ENCODE measurements at regions not wholly inside any gene's neighbourhood (a gene's known extent, or its start where the extent isn't known, plus 50 kb on each side); places are given as distances from the start of the nearest gene placed in this dataset.

DNA sequence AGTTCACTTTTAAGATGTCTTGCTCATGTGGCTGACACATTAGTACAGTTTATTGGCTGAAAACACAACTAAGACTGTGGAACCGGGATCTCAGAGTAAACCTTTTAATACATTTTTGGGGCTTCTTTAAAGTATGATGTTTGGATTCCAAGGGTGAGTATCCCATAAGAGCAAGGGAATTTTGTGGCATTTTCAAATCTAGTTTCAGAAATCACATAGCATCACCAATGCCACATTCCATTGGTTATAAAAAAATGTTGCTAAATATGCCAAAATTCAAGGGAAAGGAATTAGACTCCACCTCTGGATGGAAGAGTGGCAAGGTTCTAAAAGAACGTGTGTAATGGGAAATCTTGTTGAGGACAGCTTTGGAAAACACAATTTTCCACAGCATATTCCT is 338.6 kb downstream of the COL12A1 start (continued):
- TF ChIP-seq, protein P1, sequence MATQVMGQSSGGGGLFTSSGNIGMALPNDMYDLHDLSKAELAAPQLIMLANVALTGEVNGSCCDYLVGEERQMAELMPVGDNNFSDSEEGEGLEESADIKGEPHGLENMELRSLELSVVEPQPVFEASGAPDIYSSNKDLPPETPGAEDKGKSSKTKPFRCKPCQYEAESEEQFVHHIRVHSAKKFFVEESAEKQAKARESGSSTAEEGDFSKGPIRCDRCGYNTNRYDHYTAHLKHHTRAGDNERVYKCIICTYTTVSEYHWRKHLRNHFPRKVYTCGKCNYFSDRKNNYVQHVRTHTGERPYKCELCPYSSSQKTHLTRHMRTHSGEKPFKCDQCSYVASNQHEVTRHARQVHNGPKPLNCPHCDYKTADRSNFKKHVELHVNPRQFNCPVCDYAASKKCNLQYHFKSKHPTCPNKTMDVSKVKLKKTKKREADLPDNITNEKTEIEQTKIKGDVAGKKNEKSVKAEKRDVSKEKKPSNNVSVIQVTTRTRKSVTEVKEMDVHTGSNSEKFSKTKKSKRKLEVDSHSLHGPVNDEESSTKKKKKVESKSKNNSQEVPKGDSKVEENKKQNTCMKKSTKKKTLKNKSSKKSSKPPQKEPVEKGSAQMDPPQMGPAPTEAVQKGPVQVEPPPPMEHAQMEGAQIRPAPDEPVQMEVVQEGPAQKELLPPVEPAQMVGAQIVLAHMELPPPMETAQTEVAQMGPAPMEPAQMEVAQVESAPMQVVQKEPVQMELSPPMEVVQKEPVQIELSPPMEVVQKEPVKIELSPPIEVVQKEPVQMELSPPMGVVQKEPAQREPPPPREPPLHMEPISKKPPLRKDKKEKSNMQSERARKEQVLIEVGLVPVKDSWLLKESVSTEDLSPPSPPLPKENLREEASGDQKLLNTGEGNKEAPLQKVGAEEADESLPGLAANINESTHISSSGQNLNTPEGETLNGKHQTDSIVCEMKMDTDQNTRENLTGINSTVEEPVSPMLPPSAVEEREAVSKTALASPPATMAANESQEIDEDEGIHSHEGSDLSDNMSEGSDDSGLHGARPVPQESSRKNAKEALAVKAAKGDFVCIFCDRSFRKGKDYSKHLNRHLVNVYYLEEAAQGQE (IDR thresholded peaks at IDR 0.05; ENCODE audit: unreplicated experiment): no peak
- TF ChIP-seq STAT1 (IDR thresholded peaks at IDR 0.05; ENCODE audit: unreplicated experiment): no peak
- no peak for TF ChIP-seq ZNF114 (CRISPR knock-in tag; IDR thresholded peaks at IDR 0.05)

DNA sequence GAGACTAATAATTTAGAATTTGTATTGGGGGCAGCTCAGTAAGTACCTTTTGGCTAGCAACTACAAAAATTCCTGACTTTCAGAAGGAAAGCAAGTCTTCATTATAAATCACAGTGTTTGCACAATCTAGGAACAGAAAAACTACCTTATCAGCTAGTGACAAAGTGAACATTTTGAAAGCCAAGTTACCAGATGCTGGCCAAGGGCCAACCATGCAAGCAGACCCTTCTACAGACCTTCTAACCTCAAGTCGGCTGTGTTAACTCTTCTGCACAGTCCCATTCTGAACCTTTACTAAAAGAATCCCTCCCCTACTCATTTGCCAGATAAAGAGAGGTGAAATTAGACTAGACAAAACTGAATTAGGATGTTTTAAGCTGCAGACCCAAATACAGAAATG is 341.9 kb downstream of the COL12A1 start:
- H3K27ac ChIP-seq (ENCODE audit: low read depth): no peak overlapping the region
- Mint-ChIP-seq H3K4me1 (no peaks in the 10 kb centered on the region), H3K27ac (no peak overlapping the region), H3K27me3 (ENCODE audit: insufficient read depth, low read depth, poor library complexity) (no peaks in the 10 kb centered on the region), H3K36me3 (ENCODE audit: low read depth) (no peaks in the 10 kb centered on the region), H3K9me3 (no peaks in the 10 kb centered on the region; the same call in 2 of the 3 replicates), H3K4me3 (no peak overlapping the region)
- no peaks in the 10 kb centered on the region for H3K36me3 ChIP-seq (ENCODE audit: insufficient read depth)
- ATAC-seq (no peak), DNase-seq (ENCODE audit: low spot score) (no peak)
- H3K27me3 ChIP-seq (ENCODE audit: insufficient read depth): no peaks in the 10 kb centered on the region
- no peak overlapping the region for H3K4me2 ChIP-seq
- H3K4me1 ChIP-seq (ENCODE audit: insufficient read depth): no peaks in the 10 kb centered on the region
- H3K79me2 ChIP-seq (replicated peaks; ENCODE audit: insufficient read depth): no peaks in the 10 kb centered on the region
- H3K4me3 ChIP-seq: no peak overlapping the region
- peak overlapping the region; percentile 74; the same call in 1 of the 2 replicates for H2AFZ ChIP-seq
- no peaks in the 10 kb centered on the region for H4K20me1 ChIP-seq (replicated peaks; ENCODE audit: insufficient read depth)
- H3K9me2 ChIP-seq (ENCODE audit: insufficient read depth): no peaks in the 10 kb centered on the region
- H3F3A ChIP-seq (replicated peaks; ENCODE audit: low read depth): no peaks in the 10 kb centered on the region
- TF ChIP-seq JUNB (IDR thresholded peaks at IDR 0.05; ENCODE audit: unreplicated experiment): no peak
- TF ChIP-seq STAT1 (IDR thresholded peaks at IDR 0.05; ENCODE audit: unreplicated experiment): no peak
- TF ChIP-seq ZNF331 (CRISPR knock-in tag; IDR thresholded peaks at IDR 0.05; ENCODE audit: low read depth): no peak
- no peak for TF ChIP-seq CREB1 (CRISPR knock-in tag; IDR thresholded peaks at IDR 0.05; ENCODE audit: low read depth)
- TF ChIP-seq, protein P2, sequence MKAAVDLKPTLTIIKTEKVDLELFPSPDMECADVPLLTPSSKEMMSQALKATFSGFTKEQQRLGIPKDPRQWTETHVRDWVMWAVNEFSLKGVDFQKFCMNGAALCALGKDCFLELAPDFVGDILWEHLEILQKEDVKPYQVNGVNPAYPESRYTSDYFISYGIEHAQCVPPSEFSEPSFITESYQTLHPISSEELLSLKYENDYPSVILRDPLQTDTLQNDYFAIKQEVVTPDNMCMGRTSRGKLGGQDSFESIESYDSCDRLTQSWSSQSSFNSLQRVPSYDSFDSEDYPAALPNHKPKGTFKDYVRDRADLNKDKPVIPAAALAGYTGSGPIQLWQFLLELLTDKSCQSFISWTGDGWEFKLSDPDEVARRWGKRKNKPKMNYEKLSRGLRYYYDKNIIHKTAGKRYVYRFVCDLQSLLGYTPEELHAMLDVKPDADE (IDR thresholded peaks at IDR 0.05): no peak
- TF ChIP-seq, protein P3, sequence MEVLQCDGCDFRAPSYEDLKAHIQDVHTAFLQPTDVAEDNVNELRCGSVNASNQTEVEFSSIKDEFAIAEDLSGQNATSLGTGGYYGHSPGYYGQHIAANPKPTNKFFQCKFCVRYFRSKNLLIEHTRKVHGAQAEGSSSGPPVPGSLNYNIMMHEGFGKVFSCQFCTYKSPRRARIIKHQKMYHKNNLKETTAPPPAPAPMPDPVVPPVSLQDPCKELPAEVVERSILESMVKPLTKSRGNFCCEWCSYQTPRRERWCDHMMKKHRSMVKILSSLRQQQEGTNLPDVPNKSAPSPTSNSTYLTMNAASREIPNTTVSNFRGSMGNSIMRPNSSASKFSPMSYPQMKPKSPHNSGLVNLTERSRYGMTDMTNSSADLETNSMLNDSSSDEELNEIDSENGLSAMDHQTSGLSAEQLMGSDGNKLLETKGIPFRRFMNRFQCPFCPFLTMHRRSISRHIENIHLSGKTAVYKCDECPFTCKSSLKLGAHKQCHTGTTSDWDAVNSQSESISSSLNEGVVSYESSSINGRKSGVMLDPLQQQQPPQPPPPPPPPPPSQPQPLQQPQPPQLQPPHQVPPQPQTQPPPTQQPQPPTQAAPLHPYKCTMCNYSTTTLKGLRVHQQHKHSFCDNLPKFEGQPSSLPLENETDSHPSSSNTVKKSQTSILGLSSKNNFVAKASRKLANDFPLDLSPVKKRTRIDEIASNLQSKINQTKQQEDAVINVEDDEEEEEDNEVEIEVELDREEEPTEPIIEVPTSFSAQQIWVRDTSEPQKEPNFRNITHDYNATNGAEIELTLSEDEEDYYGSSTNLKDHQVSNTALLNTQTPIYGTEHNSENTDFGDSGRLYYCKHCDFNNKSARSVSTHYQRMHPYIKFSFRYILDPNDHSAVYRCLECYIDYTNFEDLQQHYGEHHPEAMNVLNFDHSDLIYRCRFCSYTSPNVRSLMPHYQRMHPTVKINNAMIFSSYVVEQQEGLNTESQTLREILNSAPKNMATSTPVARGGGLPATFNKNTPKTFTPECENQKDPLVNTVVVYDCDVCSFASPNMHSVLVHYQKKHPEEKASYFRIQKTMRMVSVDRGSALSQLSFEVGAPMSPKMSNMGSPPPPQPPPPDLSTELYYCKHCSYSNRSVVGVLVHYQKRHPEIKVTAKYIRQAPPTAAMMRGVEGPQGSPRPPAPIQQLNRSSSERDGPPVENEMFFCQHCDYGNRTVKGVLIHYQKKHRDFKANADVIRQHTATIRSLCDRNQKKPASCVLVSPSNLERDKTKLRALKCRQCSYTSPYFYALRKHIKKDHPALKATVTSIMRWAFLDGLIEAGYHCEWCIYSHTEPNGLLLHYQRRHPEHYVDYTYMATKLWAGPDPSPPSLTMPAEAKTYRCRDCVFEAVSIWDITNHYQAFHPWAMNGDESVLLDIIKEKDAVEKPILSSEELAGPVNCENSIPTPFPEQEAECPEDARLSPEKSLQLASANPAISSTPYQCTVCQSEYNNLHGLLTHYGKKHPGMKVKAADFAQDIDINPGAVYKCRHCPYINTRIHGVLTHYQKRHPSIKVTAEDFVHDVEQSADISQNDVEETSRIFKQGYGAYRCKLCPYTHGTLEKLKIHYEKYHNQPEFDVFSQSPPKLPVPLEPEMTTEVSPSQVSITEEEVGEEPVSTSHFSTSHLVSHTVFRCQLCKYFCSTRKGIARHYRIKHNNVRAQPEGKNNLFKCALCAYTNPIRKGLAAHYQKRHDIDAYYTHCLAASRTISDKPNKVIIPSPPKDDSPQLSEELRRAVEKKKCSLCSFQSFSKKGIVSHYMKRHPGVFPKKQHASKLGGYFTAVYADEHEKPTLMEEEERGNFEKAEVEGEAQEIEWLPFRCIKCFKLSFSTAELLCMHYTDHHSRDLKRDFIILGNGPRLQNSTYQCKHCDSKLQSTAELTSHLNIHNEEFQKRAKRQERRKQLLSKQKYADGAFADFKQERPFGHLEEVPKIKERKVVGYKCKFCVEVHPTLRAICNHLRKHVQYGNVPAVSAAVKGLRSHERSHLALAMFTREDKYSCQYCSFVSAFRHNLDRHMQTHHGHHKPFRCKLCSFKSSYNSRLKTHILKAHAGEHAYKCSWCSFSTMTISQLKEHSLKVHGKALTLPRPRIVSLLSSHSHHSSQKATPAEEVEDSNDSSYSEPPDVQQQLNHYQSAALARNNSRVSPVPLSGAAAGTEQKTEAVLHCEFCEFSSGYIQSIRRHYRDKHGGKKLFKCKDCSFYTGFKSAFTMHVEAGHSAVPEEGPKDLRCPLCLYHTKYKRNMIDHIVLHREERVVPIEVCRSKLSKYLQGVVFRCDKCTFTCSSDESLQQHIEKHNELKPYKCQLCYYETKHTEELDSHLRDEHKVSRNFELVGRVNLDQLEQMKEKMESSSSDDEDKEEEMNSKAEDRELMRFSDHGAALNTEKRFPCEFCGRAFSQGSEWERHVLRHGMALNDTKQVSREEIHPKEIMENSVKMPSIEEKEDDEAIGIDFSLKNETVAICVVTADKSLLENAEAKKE (CRISPR knock-in tag; IDR thresholded peaks at IDR 0.05): no peak
- TF ChIP-seq EZH2phosphoT487 (IDR thresholded peaks at IDR 0.05; ENCODE audit: unreplicated experiment): no peak
- TF ChIP-seq EZH2 (IDR thresholded peaks at IDR 0.05; ENCODE audit: low read depth, unreplicated experiment): no peak
- no peak for TF ChIP-seq ZNF114 (CRISPR knock-in tag; IDR thresholded peaks at IDR 0.05)
- TF ChIP-seq POLR2AphosphoS5 (IDR thresholded peaks at IDR 0.05; ENCODE audit: low read depth): no peak
- TF ChIP-seq NANOG (IDR thresholded peaks at IDR 0.05; ENCODE audit: borderline replicate concordance): no peak

All from GM23338 (cell line).